GM12892 (cell line): ENCODE measurements at regions not wholly inside any gene's neighbourhood (a gene's known extent, or its start where the extent isn't known, plus 50 kb on each side); places are given as distances from the start of the nearest gene placed in this dataset.

Experiments
- DNase-seq: peaks from one replicate; pipeline ENCODE4 v3.0.0; 2011; ENCODE audit not compliant: insufficient read length
- FAIRE-seq: peaks from 2 replicates; lab custom pipeline; 2011; peaks lifted over from hg19 to GRCh38; lab: Jason Lieb, UNC
- POLR2A ChIP-seq: IDR thresholded peaks from 2 replicates; pipeline ENCODE4 v1.6.1; 2011; ENCODE audit warnings: low read depth, low read length, control low read depth
- POLR2AphosphoS5 ChIP-seq: IDR thresholded peaks from 2 replicates; pipeline ENCODE4 v1.6.1; 2011; ENCODE audit warnings: low read depth, low read length, control low read depth
- TAF1 ChIP-seq: IDR thresholded peaks from 2 replicates; pipeline ENCODE4 v1.6.1; 2011; ENCODE audit warnings: low read depth, mild to moderate bottlenecking, control low read depth, low read length, borderline replicate concordance

- no peak for TF ChIP-seq POLR2AphosphoS5
- TF ChIP-seq POLR2A = no peak
- no peak for TF ChIP-seq TAF1
- FAIRE-seq (no peak), DNase-seq (no peak)
These were observed 59.1 kb upstream of the ZNF648 start for GRCh38 chr1:182120411-182121258.

DNA sequence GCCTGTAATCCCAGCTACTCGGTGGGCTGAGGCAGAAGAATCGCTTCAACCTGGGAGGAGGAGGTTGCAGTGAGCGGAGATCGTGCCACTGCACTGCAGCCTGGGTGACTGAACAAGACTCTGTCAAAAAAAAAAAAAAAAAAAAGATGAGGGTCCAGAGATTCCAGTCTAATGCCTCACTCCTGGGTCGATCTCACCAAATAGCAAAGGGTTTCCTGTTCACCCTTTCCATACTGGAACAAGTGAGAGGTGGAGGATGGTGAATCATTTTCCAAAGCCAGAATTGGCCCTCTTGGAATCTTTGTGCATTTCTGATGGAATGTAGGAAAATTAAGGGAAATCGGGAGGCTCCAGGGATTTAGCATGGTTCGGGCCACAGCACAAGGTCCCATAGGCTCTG is 58.1 kb upstream of the ZNF648 start:
- TF ChIP-seq TAF1 (no peak), POLR2A (no peak), POLR2AphosphoS5 (no peak)
- DNase-seq (no peak), FAIRE-seq (no peak)

- no peak for TF ChIP-seq POLR2AphosphoS5
- TF ChIP-seq POLR2A = no peak
- no peak for TF ChIP-seq TAF1
- no peak for FAIRE-seq
- DNase-seq = no peak
These were observed 57.3 kb upstream of the ZNF648 start for GRCh38 chr1:182118851-182119250.

DNA sequence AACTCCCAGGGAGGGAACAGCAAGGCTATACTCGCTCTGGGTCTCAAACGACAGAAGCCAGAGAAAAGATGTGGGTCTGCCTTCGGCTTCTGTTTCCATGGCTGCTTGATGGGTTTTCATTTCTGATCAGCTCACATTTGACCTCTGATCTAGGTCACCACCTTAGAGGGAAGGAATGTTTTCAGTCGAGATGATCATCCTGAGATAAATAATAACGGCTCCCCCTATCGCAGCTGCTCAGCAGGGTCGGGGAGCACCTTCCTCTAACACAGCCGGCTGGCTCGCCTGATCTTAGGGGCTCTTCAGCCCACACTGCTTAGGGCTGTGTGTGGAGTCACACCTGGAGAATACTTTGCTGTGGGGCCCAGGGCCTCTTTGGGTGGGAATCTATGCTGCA is 53.1 kb upstream of the ZNF648 start:
- FAIRE-seq (no peak), DNase-seq (no peak)
- TF ChIP-seq TAF1 (no peak), POLR2A (no peak), POLR2AphosphoS5 (no peak)

DNA sequence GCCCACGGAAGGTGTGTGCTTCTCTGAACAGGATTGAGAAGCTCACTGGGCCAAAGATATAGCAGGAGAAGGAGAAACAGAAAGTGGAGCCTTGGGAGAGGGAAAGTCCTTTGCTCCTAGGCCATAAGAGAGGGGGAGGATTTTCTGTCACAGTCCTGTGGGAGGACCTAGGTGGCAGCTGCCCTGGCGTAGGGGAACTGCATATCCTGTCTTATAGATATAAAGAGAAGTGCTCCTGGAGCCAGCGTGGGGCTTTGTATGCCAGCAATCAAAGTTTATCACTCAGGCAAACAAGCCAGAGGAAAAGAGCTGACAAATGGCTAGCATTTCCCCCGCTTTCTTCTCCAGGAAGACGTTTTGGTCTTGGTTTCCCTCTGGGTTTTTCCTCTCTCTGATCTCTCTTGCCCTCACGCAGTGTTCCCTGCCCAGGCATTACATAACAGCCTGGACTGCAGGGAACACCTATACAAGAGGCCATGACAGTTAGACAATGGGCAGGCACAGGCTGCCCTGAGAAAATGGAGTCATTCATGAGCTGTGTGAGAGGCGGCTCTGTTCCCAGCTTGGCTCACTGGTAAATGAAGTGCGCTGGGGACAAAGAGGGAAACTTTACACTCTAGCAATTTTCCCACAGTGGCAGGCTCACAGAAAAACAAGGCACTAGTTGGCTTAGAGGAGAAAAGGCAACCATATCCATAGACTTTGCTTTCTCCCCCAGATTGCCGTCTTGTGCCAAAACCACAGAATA is 52.5 kb upstream of the ZNF648 start:
- TF ChIP-seq POLR2AphosphoS5 (no peak), TAF1 (no peak), POLR2A (no peak)
- DNase-seq (no peak), FAIRE-seq (no peak)

- no peak for TF ChIP-seq POLR2A
- TF ChIP-seq POLR2AphosphoS5 = no peak
- DNase-seq (no peak), FAIRE-seq (no peak)
These were observed 50.0 kb upstream of the ZNF648 start for GRCh38 chr1:182111496-182111895.
